ENCODE measurements at regions not wholly inside any gene's neighbourhood (a gene's known extent, or its start where the extent isn't known, plus 50 kb on each side); places are given as distances from the start of the nearest gene placed in this dataset.
A peak's percentile ranks its signal among the peaks of the same experiment; 100 is the strongest.
"Not testable (repeated sequence)": the region's sequence is repeated elsewhere in the genome, so short reads cannot be mapped to it uniquely, and the experiment has no call there.

GRCh38 chr15:85256009-85256997 lies 124.1 kb upstream of the AKAP13 start:
- H3K4me3 Mint-ChIP-seq; ATAC-seq (ENCODE audit: low read depth); H3K4me1 Mint-ChIP-seq; H3K27me3 Mint-ChIP-seq; POLR2A ChIA-PET; H3K36me3 Mint-ChIP-seq; H3K9me3 Mint-ChIP-seq: not testable (repeated sequence)
- peak; percentile 32 for DNase-seq
- peak overlapping the region; percentile 72 for H3K27ac Mint-ChIP-seq

DNA sequence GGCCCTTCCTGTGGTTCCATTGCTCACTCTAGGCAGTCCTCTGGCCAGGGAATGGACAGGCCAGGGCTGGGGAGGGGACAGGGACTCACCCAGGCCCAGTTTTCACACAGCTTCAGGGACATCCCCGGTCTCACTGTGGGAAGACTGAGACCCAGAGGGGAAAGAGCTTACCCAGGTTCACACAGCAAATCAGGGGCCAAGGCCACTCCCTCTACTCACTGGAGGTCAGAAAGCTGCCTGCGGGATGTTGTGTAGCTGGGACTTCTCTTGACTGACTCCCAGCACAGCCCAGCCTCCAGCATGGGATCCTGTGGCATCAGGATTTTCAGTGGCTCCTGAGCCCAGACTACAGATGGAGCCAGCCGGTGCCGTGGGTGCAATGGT lies 122.3 kb upstream of the AKAP13 start:
- peak; percentile 48 for DNase-seq
- H3K36me3 Mint-ChIP-seq; H3K9me3 Mint-ChIP-seq; H3K4me3 Mint-ChIP-seq; H3K4me1 Mint-ChIP-seq; POLR2A ChIA-PET; H3K27me3 Mint-ChIP-seq; ATAC-seq (ENCODE audit: low read depth): not testable (repeated sequence)
- peak overlapping the region; percentile 72 for H3K27ac Mint-ChIP-seq

DNA sequence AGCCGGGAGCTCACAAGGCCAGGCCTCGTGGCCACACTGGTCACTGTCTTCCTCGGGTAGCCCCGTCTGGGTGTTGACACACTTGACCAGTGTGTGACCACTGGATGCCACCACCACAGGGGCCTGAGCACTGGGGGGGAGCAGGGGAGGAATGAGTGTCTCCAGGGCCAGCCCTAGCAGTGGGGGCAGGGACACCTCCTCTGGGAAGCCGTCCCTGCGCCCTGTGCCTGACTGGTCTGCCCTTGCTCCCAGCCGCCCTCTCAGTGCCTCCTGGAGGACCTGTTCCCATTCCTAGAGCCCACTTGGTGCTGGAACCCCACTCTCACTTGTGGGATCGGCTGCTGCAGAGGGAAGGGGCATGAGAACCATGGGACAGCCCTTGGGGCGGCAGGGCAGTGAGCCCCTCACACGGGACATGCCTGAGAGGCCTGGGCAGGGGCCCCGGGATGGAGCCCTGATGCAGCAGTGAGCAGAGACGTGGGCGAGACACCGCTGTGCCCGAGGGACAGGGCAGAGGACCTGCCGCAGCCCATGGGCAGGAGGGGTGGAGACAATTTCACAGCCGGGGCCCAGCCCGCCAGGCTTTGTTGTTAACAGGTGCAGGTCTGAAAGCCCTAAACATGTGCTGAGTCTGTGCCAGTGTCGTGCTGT lies 121.7 kb upstream of the AKAP13 start:
- peak; percentile 29 for DNase-seq
- H3K4me1 Mint-ChIP-seq; POLR2A ChIA-PET; H3K27ac Mint-ChIP-seq; H3K9me3 Mint-ChIP-seq; H3K27me3 Mint-ChIP-seq; ATAC-seq (ENCODE audit: low read depth); H3K4me3 Mint-ChIP-seq; H3K36me3 Mint-ChIP-seq: not testable (repeated sequence)

DNA sequence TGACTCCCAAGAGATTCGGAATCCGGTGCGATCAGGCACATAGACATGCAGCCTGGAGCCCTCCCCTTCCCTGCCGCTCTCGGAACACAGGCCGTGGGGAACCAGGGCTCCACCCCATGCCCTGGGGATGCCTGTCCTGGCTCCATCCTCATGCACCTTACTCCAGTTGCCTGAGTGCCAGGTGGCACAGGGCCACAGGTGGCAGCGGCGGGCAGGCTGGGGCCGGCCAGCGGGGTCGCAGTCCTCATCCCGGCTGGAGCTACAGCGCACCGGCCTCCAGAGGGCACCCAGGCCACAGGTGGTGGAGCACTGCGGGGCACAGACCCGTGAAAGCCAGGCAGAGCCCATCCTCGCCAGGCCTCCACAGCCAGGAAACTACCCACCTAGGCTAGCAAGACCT lies 119.9 kb upstream of the AKAP13 start:
- H3K36me3 Mint-ChIP-seq; POLR2A ChIA-PET; H3K9me3 Mint-ChIP-seq; H3K27me3 Mint-ChIP-seq; DNase-seq; H3K4me1 Mint-ChIP-seq; H3K4me3 Mint-ChIP-seq; ATAC-seq (ENCODE audit: low read depth); H3K27ac Mint-ChIP-seq: not testable (repeated sequence)

- H3K27me3 Mint-ChIP-seq; H3K4me3 Mint-ChIP-seq; H3K27ac Mint-ChIP-seq; POLR2A ChIA-PET; DNase-seq; ATAC-seq (ENCODE audit: low read depth); H3K9me3 Mint-ChIP-seq; H3K4me1 Mint-ChIP-seq; H3K36me3 Mint-ChIP-seq: not testable (repeated sequence)
Observed at GRCh38 chr15:85262461-85263055, 117.8 kb upstream of the AKAP13 start.

DNA sequence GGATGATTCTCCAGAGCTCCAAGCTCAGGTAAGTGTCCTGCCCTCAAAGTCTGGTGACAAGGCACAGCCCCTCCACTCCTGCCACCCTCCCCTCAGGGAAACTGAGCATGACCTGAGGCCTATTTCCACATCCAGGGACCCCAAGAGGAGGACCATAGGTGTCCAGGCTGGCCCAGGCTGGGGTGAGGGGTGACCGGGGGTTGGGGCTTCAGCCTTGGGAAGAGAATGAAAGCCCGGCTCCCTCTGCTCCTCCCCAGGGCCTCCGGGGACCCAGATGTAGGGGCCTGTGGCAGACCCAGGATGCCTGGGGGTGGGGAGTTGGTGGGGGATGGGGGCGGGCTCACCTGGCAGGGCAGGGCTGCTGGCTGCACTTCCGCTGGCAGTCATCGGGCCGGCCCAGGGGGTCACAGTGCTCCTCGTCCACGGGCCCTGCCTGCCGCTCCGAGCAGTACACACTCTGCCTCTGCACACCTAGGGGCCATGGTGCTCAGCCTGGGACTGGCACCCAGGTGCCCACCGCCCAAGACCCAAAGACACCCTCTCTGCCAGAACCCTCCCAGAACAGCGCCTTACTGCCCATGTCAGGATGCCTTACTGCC lies 116.5 kb upstream of the AKAP13 start:
- H3K4me1 Mint-ChIP-seq; H3K4me3 Mint-ChIP-seq; H3K36me3 Mint-ChIP-seq; POLR2A ChIA-PET; ATAC-seq (ENCODE audit: low read depth); DNase-seq; H3K9me3 Mint-ChIP-seq; H3K27me3 Mint-ChIP-seq; H3K27ac Mint-ChIP-seq: not testable (repeated sequence)

DNA sequence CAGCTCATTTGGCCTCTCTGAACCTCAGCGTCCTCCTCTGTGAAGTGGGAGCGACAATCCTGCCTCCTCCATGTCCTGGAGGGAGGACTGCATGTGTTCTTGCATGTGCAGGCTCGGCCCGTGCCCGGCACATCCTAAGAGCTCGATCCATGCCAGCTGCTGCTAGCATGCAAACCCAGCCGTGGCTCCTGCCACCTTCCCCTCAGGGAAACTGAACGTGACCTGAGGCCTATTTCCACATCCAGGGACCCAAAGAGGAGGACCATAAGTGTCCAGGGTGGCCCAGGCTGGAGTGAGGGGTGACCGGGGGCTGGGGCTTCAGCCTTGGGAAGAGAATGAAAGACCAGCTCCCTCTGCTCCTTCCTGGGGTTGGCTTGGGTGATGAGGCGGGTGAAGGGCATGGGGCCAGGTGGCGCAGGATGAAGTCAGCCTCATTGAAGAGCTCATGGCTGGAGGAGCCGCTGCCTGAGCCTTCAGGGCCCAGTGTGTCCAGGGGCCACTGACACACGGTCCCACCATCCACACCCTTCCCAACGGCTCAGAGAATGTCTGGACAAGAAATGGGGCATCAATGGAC lies 115.7 kb upstream of the AKAP13 start:
- H3K4me1 Mint-ChIP-seq; POLR2A ChIA-PET; ATAC-seq (ENCODE audit: low read depth); DNase-seq; H3K4me3 Mint-ChIP-seq; H3K9me3 Mint-ChIP-seq; H3K27ac Mint-ChIP-seq; H3K36me3 Mint-ChIP-seq; H3K27me3 Mint-ChIP-seq: not testable (repeated sequence)

- DNase-seq; H3K4me3 Mint-ChIP-seq; H3K9me3 Mint-ChIP-seq; H3K27me3 Mint-ChIP-seq; H3K27ac Mint-ChIP-seq; POLR2A ChIA-PET; H3K4me1 Mint-ChIP-seq; H3K36me3 Mint-ChIP-seq; ATAC-seq (ENCODE audit: low read depth): not testable (repeated sequence)
Observed at GRCh38 chr15:85267158-85267857, 113.1 kb upstream of the AKAP13 start.

- ATAC-seq (ENCODE audit: low read depth) = no peak
- Mint-ChIP-seq H3K36me3 (no peaks in the 10 kb centered on the region), H3K4me1 (no peaks in the 10 kb centered on the region), H3K27ac (no peak overlapping the region), H3K4me3 (no peak overlapping the region), H3K27me3 (peaks cover 4% of the 10 kb centered on the region), H3K9me3 (no peaks in the 10 kb centered on the region)
- DNase-seq = no peak
- POLR2A ChIA-PET = no interaction called here
Observed at GRCh38 chr15:85274315-85275050, 105.9 kb upstream of the AKAP13 start.

GRCh38 chr15:85276508-85276907 lies 103.9 kb upstream of the AKAP13 start:
- Mint-ChIP-seq H3K4me1 (peaks cover 6% of the 10 kb centered on the region), H3K27me3 (peaks cover 4% of the 10 kb centered on the region), H3K9me3 (no peaks in the 10 kb centered on the region)

DNA sequence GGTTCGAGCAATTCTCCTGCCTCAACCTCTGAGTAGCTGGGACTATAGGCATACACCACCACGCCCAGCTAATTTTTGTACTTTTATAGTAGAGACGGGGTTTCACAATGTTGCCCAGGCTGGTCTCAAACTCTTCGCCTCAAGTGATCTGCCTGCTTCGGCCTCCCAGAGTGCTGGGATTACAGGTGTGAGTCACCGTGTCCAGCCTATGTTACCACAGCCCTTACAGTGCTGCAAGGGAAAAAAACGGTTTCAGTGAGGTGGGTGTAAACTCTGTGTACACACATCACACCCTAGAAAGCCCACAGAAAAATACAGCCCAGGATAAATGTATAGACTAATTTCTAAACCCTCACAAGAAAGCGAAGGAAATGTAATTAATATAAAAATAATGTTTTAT lies 103.5 kb upstream of the AKAP13 start:
- DNase-seq = no peak
- H3K4me3 Mint-ChIP-seq = no peak overlapping the region
- H3K36me3 Mint-ChIP-seq = no peaks in the 10 kb centered on the region
- H3K27me3 Mint-ChIP-seq = peaks cover 4% of the 10 kb centered on the region
- POLR2A ChIA-PET = no interaction called here
- no peak for ATAC-seq (ENCODE audit: low read depth)
- H3K4me1 Mint-ChIP-seq = peaks cover 6% of the 10 kb centered on the region
- H3K27ac Mint-ChIP-seq = no peak overlapping the region
- H3K9me3 Mint-ChIP-seq = no peaks in the 10 kb centered on the region

More at GRCh38 chr15:85276508-85276907, 103.9 kb upstream of the AKAP13 start:
- DNase-seq = no peak
- ATAC-seq (ENCODE audit: low read depth) = no peak
- H3K36me3 Mint-ChIP-seq = no peaks in the 10 kb centered on the region
- H3K27ac Mint-ChIP-seq = no peak overlapping the region
- H3K4me3 Mint-ChIP-seq = no peak overlapping the region
- POLR2A ChIA-PET = no interaction called here

DNA sequence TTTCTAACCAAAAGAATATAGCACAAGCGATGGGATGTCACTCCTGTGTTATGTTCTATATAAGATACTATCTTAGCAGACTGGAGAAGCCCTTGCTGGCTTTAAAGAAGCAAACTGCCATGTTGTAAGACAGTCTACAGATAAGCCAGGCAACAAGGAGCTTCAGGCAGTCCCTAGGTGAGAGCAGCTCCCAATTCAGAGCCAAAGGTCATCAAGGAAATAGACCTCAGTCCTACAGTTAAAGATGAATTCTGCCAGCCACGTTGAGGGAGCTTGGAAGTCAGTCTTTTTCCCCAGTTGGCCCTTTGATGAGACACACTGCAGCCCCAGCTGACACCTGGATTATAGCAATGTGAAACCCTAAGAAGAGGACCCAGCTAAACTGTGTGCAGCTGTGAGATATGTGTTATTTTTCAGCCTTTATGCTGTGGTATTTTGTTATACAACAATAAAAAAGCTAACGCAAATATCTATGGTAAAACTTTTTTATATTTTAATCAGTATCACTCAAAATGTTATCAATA lies 102.5 kb upstream of the AKAP13 start:
- POLR2A ChIA-PET = no interaction called here
- Mint-ChIP-seq H3K27me3 (peaks cover 4% of the 10 kb centered on the region), H3K27ac (no peak overlapping the region), H3K4me3 (no peak overlapping the region), H3K9me3 (no peaks in the 10 kb centered on the region), H3K36me3 (no peaks in the 10 kb centered on the region), H3K4me1 (peaks cover 6% of the 10 kb centered on the region)
- ATAC-seq (ENCODE audit: low read depth) (no peak), DNase-seq (no peak)
